ENCODE measurements at regions not wholly inside any gene's neighbourhood (a gene's known extent, or its start where the extent isn't known, plus 50 kb on each side); places are given as distances from the start of the nearest gene placed in this dataset.
"Not testable (repeated sequence)": the region's sequence is repeated elsewhere in the genome, so short reads cannot be mapped to it uniquely, and the experiment has no call there.

GRCh38 chr22:22117864-22118544, 126.6 kb upstream of the VPREB1 start:
- DNase-seq = not testable (repeated sequence)

GRCh38 chr22:22116997-22117770, 127.4 kb upstream of the VPREB1 start:
- not testable (repeated sequence) for DNase-seq

GRCh38 chr22:22113701-22114100, 130.9 kb upstream of the VPREB1 start:
- DNase-seq = no peak

GRCh38 chr22:22112533-22113294, 130.1 kb upstream of the TOP3B start:
- peak; percentile 33 for DNase-seq

- DNase-seq = no peak
Observed at GRCh38 chr22:22111983-22112382, 129.4 kb upstream of the TOP3B start.

- peak; percentile 67 for DNase-seq
Observed at GRCh38 chr22:22111267-22111751, 128.7 kb upstream of the TOP3B start.

- DNase-seq = peak; percentile 63
Observed at GRCh38 chr22:22110548-22111266, 128.1 kb upstream of the TOP3B start.

- no peak for DNase-seq
Observed at GRCh38 chr22:22109693-22110466, 127.3 kb upstream of the TOP3B start.

GRCh38 chr22:22106855-22107254, 124.3 kb upstream of the TOP3B start:
- no peak for DNase-seq

GRCh38 chr22:22105364-22105763, 122.8 kb upstream of the TOP3B start:
- no peak for DNase-seq

GRCh38 chr22:22103078-22103875, 120.7 kb upstream of the TOP3B start:
- DNase-seq = peak; percentile 62

- peak; percentile 47 for DNase-seq
Observed at GRCh38 chr22:22099833-22100812, 117.5 kb upstream of the TOP3B start.

GRCh38 chr22:22099194-22099486, 116.6 kb upstream of the TOP3B start:
- DNase-seq = peak; percentile 25

- peak; percentile 35 for DNase-seq
Observed at GRCh38 chr22:22098457-22099193, 116.0 kb upstream of the TOP3B start.

GRCh38 chr22:22097727-22098228, 115.2 kb upstream of the TOP3B start:
- peak; percentile 35 for DNase-seq

GRCh38 chr22:22094921-22095320, 112.3 kb upstream of the TOP3B start:
- no peak for DNase-seq

- no peak for DNase-seq
Observed at GRCh38 chr22:22094514-22094913, 111.9 kb upstream of the TOP3B start.

GRCh38 chr22:22093743-22094142, 111.2 kb upstream of the TOP3B start:
- no peak for DNase-seq

GRCh38 chr22:22092974-22093373, 110.4 kb upstream of the TOP3B start:
- no peak for DNase-seq

Measured in activated CD8-positive, alpha-beta memory T cell treated with anti-CD3 and anti-CD28 coated beads, Interleukin-2, amount 50 U/mL, for 48 hours (primary cell).